GM21786 (cell line): ENCODE measurements at regions not wholly inside any gene's neighbourhood (a gene's known extent, or its start where the extent isn't known, plus 50 kb on each side); places are given as distances from the start of the nearest gene placed in this dataset.
"Not testable (repeated sequence)": the region's sequence is repeated elsewhere in the genome, so short reads cannot be mapped to it uniquely, and the experiment has no call there.

ENCODE experiments used
- ATAC-seq: cut with Tn5 transposase; IDR thresholded peaks from one replicate; pipeline ENCODE4 v1.9.1; 2021; ENCODE audit not compliant: unreplicated experiment

DNA sequence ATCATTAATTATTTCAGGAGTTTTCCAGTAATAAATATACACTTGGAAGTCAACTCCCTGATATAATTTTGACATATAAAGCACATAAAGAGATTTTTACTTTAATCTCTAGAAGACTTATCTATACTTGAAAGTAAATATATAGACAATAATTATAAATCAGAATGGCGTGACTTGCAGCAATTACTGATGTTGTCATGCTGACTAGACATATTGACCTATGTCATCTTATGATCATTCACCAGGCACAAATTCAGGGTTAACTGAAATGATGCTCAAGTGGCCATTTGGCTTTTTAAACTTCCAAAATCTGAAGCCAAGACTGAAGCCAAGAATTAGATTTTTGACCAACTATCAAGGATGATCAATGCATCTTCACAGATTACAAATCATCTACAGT lies 192.2 kb downstream of the MCHR2 start:
- ATAC-seq, result no peak

DNA sequence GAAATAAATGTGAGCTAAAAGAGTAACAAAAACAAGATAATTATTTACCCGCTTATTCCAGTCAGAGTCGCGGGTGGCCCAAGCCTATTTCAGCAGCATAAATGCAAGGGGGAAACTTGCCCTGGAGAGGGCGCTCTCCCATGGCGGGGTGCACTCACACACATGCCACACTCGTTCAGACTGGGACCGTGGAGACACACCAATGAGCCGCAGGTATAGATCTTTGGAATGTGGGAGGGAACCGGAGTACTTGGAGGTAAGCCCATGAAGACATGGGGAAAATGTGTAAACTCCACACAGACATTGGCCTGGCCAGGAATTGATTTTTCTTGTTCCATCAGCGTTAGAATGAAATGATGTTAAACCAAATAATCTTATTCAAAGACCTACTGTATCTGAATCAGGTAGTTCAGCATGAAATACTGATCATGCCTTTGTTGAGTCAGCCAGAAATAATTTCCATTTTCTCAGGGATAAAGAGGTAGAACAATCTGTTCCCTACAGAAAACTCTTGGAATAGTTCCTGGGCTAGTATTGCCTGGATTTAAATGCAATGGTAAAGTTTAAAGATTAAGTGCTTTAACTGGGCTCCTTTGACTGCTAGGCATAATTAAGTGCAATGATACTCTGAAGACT lies 191.5 kb downstream of the MCHR2 start:
- no peak for ATAC-seq

DNA sequence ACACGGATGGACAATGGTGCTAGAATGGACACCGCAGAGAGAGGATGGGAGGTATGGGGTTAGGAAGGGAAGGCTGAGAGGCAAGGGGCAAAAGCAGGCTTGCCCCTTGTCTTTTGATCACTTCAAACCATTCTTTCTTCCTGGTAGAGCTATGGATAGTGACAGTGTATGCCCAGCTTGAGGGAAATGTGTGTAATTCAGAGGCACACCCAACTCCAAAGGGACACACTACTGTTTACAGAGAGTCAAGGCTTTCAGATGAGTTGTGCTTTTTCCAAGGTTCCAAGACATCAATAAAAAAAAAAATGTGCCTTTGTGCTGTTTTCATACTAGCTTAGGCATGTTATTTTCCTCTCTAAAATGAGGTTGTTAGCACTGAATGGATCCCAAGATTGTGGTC lies 185.0 kb downstream of the MCHR2 start:
- no peak for ATAC-seq

- ATAC-seq, result no peak
Observed at GRCh38 chr6:99810295-99810694, 183.7 kb downstream of the MCHR2 start.

DNA sequence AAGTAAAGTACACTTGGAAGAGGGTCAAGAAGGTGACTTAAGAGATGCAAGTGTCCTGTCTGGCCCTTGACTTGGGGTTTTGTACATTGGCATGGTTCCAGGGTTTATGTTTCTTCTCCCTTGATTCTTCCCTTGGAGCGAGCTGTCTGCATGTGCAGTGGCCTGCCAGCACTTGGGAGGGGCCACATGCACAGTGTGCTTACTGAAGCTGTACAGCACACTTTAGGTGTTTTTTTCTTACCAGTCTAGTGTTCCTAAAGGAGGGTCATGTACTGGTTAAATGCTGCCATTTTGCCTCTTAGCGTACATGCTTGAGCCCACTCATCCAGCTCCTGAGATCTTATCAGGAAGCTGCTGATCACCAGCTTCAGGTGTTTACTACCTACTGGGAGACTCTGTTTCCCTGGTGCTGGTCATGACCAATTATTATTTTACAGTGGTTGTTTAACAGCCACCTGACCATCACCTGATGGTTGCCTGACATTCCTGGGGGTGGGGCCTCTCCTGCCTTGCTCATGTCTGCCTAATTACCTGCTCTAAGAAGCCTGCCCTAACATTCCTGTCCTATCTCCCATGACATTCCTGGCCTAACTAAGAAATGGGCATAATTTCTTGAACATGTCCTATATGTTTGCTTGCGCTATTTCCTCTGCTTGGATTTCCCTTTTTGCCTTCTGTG lies 182.9 kb downstream of the MCHR2 start:
- no peak for ATAC-seq

DNA sequence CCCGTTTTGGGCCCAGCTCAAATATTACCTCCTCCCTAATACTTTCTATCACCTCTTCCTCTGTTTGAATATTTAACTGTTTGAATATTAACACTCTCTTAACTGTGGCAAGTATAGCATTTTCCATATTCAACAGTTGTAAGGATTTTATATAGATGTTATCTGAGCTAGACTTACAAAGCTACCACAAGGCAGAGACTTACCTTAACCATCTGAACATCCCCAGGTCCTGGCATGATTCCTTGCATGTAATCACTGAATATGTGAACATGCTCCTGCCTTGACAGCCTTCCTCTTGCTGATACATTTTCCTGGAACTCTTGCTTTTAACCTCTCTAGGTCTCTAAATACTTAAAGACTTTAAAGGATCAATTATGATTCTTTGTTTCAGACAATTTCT lies 182.4 kb downstream of the MCHR2 start:
- ATAC-seq, result no peak

GRCh38 chr6:99813565-99813964 lies 180.5 kb downstream of the MCHR2 start:
- ATAC-seq, result no peak

GRCh38 chr6:99814230-99814928 lies 179.6 kb downstream of the MCHR2 start:
- no peak for ATAC-seq

- no peak for ATAC-seq
Observed at GRCh38 chr6:99816795-99817194, 177.2 kb downstream of the MCHR2 start.

- no peak for ATAC-seq
Observed at GRCh38 chr6:99818161-99818560, 175.9 kb downstream of the MCHR2 start.

- ATAC-seq, result no peak
Observed at GRCh38 chr6:99819853-99820252, 174.2 kb downstream of the MCHR2 start.

- ATAC-seq, result no peak
Observed at GRCh38 chr6:99821164-99821563, 172.9 kb downstream of the MCHR2 start.

DNA sequence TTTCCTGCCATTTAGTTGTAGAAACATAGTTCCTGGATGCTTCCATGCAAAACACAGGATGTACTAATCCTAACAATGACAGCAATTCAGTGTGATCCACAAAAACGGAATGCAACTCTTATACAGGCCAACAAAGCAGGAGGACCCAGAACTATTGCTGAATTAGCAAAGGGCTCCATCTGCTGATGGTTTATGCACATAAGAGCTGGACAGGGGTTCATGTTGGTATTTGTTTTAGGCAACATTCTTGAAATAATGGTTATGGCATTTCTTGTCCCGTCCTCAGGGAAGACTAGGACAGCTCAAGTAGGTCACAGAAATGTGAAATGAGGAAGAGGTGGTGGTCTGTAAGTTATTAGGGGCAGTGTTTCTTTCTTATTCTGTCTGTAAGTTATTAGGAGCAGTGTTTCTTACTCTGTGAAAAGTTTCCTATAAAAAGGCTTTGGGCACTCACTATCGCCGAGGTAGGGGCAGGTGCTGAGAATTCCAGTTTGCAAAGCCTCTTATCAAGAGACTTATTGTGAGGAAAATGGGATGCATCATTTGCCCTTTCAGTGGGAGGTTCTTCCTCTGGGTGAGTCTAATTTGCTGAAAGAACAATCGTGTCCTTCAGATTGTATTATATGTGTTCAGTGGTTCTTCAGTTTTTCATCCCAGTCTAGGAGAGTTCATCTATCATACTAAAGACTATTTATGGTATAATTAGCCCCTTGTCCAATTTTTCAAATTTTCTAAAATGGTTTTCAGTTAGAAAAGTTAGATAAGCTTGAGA lies 171.1 kb downstream of the MCHR2 start:
- peak; percentile 82 for ATAC-seq

GRCh38 chr6:99823513-99824235 lies 170.3 kb downstream of the MCHR2 start:
- ATAC-seq, result not testable (repeated sequence)

DNA sequence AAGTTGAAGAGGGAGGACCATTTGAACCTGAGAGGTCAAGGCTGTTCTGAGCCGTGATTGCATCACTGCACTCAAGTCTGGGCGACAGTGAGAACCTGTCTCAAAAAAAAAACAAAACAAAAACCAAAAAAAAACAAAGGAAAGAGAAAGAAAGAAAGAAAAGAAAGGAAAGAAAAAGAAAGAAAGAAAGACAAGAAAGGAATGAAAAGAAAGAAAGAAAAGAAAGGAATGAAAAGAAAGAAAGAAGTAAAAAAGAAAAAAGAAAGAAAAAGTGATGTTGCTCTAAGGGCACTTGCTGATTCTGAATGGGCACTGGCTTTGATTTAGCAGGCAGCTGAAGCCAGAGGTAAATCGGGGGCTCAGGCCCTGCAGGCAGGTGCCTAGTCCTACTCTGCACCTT lies 161.0 kb downstream of the MCHR2 start:
- no peak for ATAC-seq

DNA sequence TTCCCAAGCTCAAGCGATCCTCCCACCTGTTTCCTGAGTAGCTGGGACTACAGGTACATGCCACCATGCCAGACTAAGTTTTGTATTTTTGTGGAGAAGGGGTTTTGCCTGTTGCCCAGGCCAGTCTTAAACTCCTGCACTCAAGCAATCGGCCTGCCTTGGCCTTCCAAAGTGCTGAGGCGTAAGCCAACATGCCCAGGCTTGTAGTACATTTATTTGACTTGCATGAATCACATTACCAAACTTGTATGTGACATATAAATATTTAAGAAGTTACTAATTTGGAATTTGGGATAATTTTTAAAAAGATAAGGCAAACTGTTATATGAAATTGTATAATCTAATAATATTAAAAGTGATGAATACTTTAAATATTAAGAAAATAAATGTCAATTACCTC lies 157.6 kb downstream of the MCHR2 start:
- no peak for ATAC-seq

DNA sequence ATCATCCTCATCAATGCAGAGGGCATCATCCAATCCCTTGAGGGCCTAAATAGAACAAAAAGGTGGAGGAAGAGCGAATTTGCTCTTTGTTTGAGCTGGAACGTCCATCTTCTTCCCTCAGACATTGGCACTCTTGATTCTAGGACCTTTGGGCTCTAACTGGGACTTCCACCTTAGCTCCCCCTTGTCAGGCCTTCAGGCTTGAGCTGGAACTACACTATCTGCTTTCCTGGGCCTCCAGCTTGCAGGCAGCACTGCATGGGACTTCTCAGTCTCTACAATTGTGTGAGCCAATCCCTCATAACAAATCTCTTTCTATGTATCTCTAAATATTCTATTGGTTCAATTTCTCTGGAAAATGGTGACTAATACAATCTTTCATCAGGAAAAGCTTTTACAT lies 155.4 kb downstream of the MCHR2 start:
- ATAC-seq, result no peak

GRCh38 chr6:99841297-99841696 lies 152.7 kb downstream of the MCHR2 start:
- ATAC-seq, result no peak

DNA sequence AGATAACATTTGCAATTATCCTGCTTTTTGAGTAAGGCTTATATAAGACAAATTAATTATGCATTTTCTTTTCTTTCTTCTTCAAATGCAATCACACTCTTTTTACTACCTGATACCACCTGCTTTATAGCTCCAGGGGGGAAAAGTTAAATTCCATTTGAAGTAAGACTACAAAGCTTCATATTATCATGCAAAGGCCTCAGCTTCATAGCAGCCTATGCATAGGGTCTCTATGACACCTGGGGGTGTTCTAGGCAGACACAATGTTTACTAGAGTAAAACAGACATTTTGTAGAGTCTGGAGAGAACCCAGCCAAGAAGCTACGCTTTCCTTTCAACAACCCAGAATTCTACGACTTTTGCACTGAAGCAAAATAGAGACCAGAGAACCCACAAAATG lies 148.0 kb downstream of the MCHR2 start:
- no peak for ATAC-seq

DNA sequence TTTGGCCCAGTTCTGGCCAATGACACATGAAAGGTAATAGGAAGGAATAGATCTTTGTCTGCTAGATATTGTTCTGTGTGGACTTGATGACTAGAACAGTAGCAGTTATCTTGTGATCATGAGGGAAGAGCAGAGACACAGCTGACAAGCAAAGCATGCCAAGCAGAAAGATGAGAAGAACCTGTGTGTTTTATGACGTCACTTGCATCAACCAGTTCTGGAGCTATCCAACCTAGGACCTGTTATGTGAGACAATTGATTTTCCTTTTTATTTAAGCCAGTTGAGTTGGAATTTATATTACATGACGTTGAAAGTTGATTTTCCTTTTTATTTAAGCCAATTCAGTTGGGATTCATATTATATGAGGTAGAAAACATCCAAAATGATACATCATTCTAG lies 143.2 kb downstream of the MCHR2 start:
- no peak for ATAC-seq

DNA sequence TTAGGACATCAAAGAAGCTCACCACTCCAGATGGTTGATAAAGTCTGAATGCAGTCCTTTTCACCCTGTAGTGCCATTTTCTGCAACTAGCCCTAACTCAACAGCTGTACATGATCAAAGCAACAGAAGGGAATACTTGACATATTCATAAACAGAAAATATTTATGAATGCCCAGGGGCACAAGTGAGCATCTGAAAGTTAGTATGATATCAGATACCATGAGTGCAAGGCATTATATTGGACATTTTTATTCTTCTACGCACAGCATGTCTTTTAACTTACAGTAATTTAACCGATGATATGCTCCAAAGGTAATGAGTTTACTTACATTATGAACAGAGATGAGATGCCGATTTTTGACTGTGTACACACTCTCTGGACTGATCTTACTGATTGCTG lies 142.0 kb downstream of the MCHR2 start:
- ATAC-seq, result no peak
